ENCODE measurements at regions not wholly inside any gene's neighbourhood (a gene's known extent, or its start where the extent isn't known, plus 50 kb on each side); places are given as distances from the start of the nearest gene placed in this dataset.
A peak's percentile ranks its signal among the peaks of the same experiment; 100 is the strongest.
"Not testable (repeated sequence)": the region's sequence is repeated elsewhere in the genome, so short reads cannot be mapped to it uniquely, and the experiment has no call there.

- no peak for DNase-seq
Measured at GRCh38 chr9:74107692-74108091, 389.4 kb upstream of the RORB start.

GRCh38 chr9:74115976-74116375 is 381.2 kb upstream of the RORB start:
- no peak for DNase-seq

- DNase-seq, result no peak
Measured at GRCh38 chr9:74117151-74117550, 380.0 kb upstream of the RORB start.

GRCh38 chr9:74117731-74118130 is 379.4 kb upstream of the RORB start:
- no peak for DNase-seq

GRCh38 chr9:74120061-74120460 is 377.1 kb upstream of the RORB start:
- no peak for DNase-seq

- DNase-seq, result no peak
Measured at GRCh38 chr9:74120470-74120869, 376.7 kb upstream of the RORB start.

- DNase-seq, result no peak
Measured at GRCh38 chr9:74122216-74122615, 374.9 kb upstream of the RORB start.

GRCh38 chr9:74122661-74123060 is 374.5 kb upstream of the RORB start:
- peak; percentile 8 for DNase-seq

- no peak for DNase-seq
Measured at GRCh38 chr9:74125941-74126340, 371.2 kb upstream of the RORB start.

- no peak for DNase-seq
Measured at GRCh38 chr9:74132986-74133385, 364.1 kb upstream of the RORB start.

- DNase-seq, result no peak
Measured at GRCh38 chr9:74133921-74134320, 363.2 kb upstream of the RORB start.

- no peak for DNase-seq
Measured at GRCh38 chr9:74138182-74138581, 359.0 kb upstream of the RORB start.

GRCh38 chr9:74140141-74140540 is 357.0 kb upstream of the RORB start:
- DNase-seq, result no peak

GRCh38 chr9:74147906-74148305 is 349.2 kb upstream of the RORB start:
- no peak for DNase-seq

- DNase-seq, result no peak
Measured at GRCh38 chr9:74172874-74173273, 324.3 kb upstream of the RORB start.

GRCh38 chr9:74173284-74173683 is 323.9 kb upstream of the RORB start:
- no peak for DNase-seq

GRCh38 chr9:74197771-74198170 is 299.4 kb upstream of the RORB start:
- not testable (repeated sequence) for DNase-seq

GRCh38 chr9:74205056-74205455 is 292.1 kb upstream of the RORB start:
- no peak for DNase-seq

- no peak for DNase-seq
Measured at GRCh38 chr9:74218385-74219063, 278.6 kb upstream of the RORB start.

GRCh38 chr9:74220327-74220726 is 276.8 kb upstream of the RORB start:
- DNase-seq, result no peak

- DNase-seq, result no peak
Measured at GRCh38 chr9:74236857-74237256, 260.3 kb upstream of the RORB start.

GRCh38 chr9:74245866-74246497 is 251.2 kb upstream of the RORB start:
- DNase-seq, result no peak

- DNase-seq, result no peak
Measured at GRCh38 chr9:74255489-74255984, 241.6 kb upstream of the RORB start.

- no peak for DNase-seq
Measured at GRCh38 chr9:74275872-74276508, 221.1 kb upstream of the RORB start.

All from activated CD4-positive, alpha-beta T cell treated with anti-CD3 and anti-CD28 coated beads, Interleukin-2, Interleukin-6, amounts not matched to agents 100 ng/mL and 50 ng/mL, durations not matched to agents 16 hours and 8 hours (primary cell).